Tibial nerve (tissue), 4 donors: ENCODE measurements at regions not wholly inside any gene's neighbourhood (a gene's known extent, or its start where the extent isn't known, plus 50 kb on each side); places are given as distances from the start of the nearest gene placed in this dataset.

ENCODE experiments used
- DNase-seq, 2 donors: peaks; one replicate each; pipeline ENCODE4 v3.0.0-alpha.2; 2019; ENCODE audit warnings: low spot score in 2 of 2
- H3K27ac ChIP-seq, 4 donors: fragments of 200-600 bp; sonication (generic) in 3 of 4; one replicate each; pipeline ENCODE4 v1.5.1; 2017 to 2019; ENCODE audit warnings: mild to moderate bottlenecking in 1 of 4
- H3K27me3 ChIP-seq, 2 donors: fragments of 200-600 bp; sonication (generic) in 1 of 2; one replicate each; pipeline versions ENCODE4 v1.5.1 to v1.6.0; 2017 to 2019
- H3K36me3 ChIP-seq, 3 donors: fragments of 200-600 bp; sonication (generic); one replicate each; pipeline ENCODE4 v1.5.1; 2018 to 2019
- H3K4me1 ChIP-seq, 4 donors: fragments of 200-600 bp; sonication (generic) in 3 of 4; one replicate each; pipeline ENCODE4 v1.5.1; 2017 to 2019
- H3K4me3 ChIP-seq, 4 donors: fragments of 200-600 bp; sonication (generic) in 3 of 4; one replicate each; pipeline ENCODE4 v1.5.1; 2017 to 2019; ENCODE audit warnings: mild to moderate bottlenecking in 1 of 4, moderate library complexity in 1 of 4
- H3K9me3 ChIP-seq, 4 donors: fragments of 200-600 bp; sonication (generic) in 3 of 4; one replicate each; pipeline ENCODE4 v1.5.1; 2017 to 2019
- CTCF ChIP-seq, 5 experiments: fragments of 200-600 bp in 3 of 5; fragments of 450-650 bp in 2 of 5; sonication (generic) in 3 of 5; IDR thresholded peaks; one replicate each; pipeline ENCODE4 v1.5.1; 2016 to 2019; ENCODE audit warnings: antibody characterized with exemption in 5 of 5, mild to moderate bottlenecking in 3 of 5, moderate library complexity in 2 of 5
- EP300 ChIP-seq, 2 donors: sonication (generic); formaldehyde crosslinking; IDR thresholded peaks; one replicate each; pipeline ENCODE4 v1.6.1; 2017; ENCODE audit warnings: antibody characterized with exemption in 2 of 2, mild to moderate bottlenecking in 1 of 2
- WGBS, 2 donors: methylation state at CpG; one replicate each; pipeline ENCODE4 v1.1.5; 2018; 5-methylcytosine and 5-hydroxymethylcytosine counted together

GRCh38 chr21:32056791-32057190 lies 184.0 kb downstream of the HUNK start:
- H3K27me3 ChIP-seq: no peaks in the 10 kb centered on the region
- TF ChIP-seq CTCF (IDR thresholded peaks at IDR 0.05): no peak
- H3K27ac ChIP-seq: no peak overlapping the region
- 62 to 70% methylated on average over 8 of the region's 8 CpGs for WGBS, 2 donors
- no peaks in the 10 kb centered on the region for H3K36me3 ChIP-seq
- DNase-seq: no peak
- peaks cover 0 to 16% (median 4%) of the 10 kb centered on the region in 4 donors for H3K9me3 ChIP-seq
- no peaks in the 10 kb centered on the region for H3K4me1 ChIP-seq
- no peak overlapping the region for H3K4me3 ChIP-seq

- Histone ChIP-seq H3K4me1 (no peaks in the 10 kb centered on the region), H3K4me3 (no peak overlapping the region), H3K36me3 (no peaks in the 10 kb centered on the region), H3K9me3 (peaks cover 0 to 22% (median 5%) of the 10 kb centered on the region in 4 donors), H3K27ac (no peak overlapping the region), H3K27me3 (no peaks in the 10 kb centered on the region)
- no peak for TF ChIP-seq EP300 (IDR thresholded peaks at IDR 0.05)
- WGBS, 2 donors: 40% methylated on average over 3 of the region's 3 CpGs
- no peak for DNase-seq
Measured at GRCh38 chr21:32055305-32055704, 182.5 kb downstream of the HUNK start.
